ENCODE measurements at regions not wholly inside any gene's neighbourhood (a gene's known extent, or its start where the extent isn't known, plus 50 kb on each side); places are given as distances from the start of the nearest gene placed in this dataset.

DNA sequence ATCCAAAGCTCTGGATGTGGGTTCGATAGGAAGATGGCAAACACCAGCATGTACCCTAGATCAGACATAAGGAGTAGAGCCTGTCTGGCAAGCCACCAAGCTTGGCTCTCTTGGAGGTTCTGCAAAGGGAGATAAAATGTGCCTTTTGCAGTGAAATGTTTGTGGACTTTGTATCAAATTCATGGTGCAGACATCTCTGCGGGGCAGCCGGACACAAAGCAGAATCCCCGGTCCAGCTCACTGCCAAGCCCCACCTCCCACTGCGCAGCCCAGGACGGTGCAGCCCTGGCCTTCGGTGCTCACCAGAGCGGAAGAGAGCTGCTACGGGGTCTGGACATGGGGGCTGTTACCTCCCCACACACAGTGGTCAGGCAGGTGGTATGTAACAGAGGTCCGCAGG is 333.6 kb upstream of the JARID2 start:
- Histone ChIP-seq H3K4me3 (no peak overlapping the region), H3K36me3 (ENCODE audit: insufficient read depth in 1 of 2, low read depth in 1 of 2) (no peaks in the 10 kb centered on the region), H3K27me3 (ENCODE audit: insufficient read depth in 3 of 3, low read length in 2 of 3) (no peaks in the 10 kb centered on the region), H3K27ac (no peak overlapping the region), H3K9me3 (no peaks in the 10 kb centered on the region), H3K4me1 (no peaks in the 10 kb centered on the region)
- 85 to 89% (median 85%) methylated on average over 10 of the region's 10 CpGs for WGBS, 3 donors
- ATAC-seq (no peak), DNase-seq (no peak)
- intact Hi-C loops (cut with DNase I): no loop called here
- TF ChIP-seq, protein P1, sequence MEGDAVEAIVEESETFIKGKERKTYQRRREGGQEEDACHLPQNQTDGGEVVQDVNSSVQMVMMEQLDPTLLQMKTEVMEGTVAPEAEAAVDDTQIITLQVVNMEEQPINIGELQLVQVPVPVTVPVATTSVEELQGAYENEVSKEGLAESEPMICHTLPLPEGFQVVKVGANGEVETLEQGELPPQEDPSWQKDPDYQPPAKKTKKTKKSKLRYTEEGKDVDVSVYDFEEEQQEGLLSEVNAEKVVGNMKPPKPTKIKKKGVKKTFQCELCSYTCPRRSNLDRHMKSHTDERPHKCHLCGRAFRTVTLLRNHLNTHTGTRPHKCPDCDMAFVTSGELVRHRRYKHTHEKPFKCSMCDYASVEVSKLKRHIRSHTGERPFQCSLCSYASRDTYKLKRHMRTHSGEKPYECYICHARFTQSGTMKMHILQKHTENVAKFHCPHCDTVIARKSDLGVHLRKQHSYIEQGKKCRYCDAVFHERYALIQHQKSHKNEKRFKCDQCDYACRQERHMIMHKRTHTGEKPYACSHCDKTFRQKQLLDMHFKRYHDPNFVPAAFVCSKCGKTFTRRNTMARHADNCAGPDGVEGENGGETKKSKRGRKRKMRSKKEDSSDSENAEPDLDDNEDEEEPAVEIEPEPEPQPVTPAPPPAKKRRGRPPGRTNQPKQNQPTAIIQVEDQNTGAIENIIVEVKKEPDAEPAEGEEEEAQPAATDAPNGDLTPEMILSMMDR (IDR thresholded peaks at IDR 0.05): no peak

DNA sequence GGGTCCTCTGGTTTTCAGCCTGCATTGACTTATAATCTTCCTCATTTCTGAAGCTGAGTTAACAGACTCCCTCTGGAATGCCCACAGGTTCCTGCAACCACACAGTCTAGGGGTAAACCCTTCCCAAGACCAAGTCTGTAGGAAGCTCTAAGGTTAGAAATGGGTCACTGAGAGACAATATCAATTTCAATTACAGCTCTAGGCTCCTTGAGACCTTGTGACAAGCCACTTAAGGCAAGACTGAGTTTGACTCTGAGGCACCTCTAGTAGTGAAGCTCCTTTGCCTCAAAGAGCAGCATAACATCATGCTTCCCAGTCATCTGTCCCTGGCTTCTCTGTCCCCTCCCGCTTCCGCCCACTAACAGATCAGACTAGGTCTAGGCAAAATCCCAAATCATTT is 333.2 kb upstream of the JARID2 start:
- TF ChIP-seq, protein P1 (IDR thresholded peaks at IDR 0.05): no peak
- H3K4me3 ChIP-seq: no peak overlapping the region

DNA sequence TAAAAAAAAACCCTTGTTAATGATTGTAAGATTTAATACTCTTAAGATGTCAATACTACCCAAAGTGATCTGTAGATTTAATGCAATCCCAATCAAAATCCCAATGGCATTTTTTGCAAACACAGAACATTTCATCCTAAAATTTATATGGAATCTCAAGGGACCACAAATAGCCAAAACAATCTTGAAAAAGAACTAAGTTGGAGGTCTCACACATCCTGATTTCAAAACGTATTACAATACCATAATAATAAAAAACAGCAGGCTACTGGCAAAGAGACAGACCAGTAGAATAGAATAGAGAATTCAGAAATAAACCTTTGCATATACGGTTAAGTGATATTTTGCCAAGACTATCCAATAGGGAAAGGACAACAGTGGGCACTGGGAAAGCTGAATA is 331.9 kb upstream of the JARID2 start:
- Histone ChIP-seq H3K27me3 (ENCODE audit: insufficient read depth in 3 of 3, low read length in 2 of 3) (no peaks in the 10 kb centered on the region), H3K4me1 (no peaks in the 10 kb centered on the region), H3K9me3 (no peaks in the 10 kb centered on the region), H3K36me3 (ENCODE audit: insufficient read depth in 1 of 2, low read depth in 1 of 2) (no peaks in the 10 kb centered on the region), H3K4me3 (no peak overlapping the region), H3K27ac (no peak overlapping the region)
- DNase-seq: no peak
- TF ChIP-seq, protein P1 (IDR thresholded peaks at IDR 0.05): no peak
- 75 to 83% (median 81%) methylated on average over 2 of the region's 2 CpGs for WGBS, 3 donors
- no peak for ATAC-seq
- intact Hi-C loops (cut with DNase I): no loop called here

More for the DNA sequence above, 333.2 kb upstream of the JARID2 start:
- no peaks in the 10 kb centered on the region for H3K4me1 ChIP-seq
- DNase-seq (no peak), ATAC-seq (no peak)
- intact Hi-C loops (cut with DNase I): no loop called here
- no peaks in the 10 kb centered on the region for H3K9me3 ChIP-seq
- no peaks in the 10 kb centered on the region for H3K27me3 ChIP-seq (ENCODE audit: insufficient read depth in 3 of 3, low read length in 2 of 3)
- no peak overlapping the region for H3K27ac ChIP-seq
- WGBS, 3 donors: 94 to 98% (median 97%) methylated on average over 2 of the region's 2 CpGs
- no peaks in the 10 kb centered on the region for H3K36me3 ChIP-seq (ENCODE audit: insufficient read depth in 1 of 2, low read depth in 1 of 2)

DNA sequence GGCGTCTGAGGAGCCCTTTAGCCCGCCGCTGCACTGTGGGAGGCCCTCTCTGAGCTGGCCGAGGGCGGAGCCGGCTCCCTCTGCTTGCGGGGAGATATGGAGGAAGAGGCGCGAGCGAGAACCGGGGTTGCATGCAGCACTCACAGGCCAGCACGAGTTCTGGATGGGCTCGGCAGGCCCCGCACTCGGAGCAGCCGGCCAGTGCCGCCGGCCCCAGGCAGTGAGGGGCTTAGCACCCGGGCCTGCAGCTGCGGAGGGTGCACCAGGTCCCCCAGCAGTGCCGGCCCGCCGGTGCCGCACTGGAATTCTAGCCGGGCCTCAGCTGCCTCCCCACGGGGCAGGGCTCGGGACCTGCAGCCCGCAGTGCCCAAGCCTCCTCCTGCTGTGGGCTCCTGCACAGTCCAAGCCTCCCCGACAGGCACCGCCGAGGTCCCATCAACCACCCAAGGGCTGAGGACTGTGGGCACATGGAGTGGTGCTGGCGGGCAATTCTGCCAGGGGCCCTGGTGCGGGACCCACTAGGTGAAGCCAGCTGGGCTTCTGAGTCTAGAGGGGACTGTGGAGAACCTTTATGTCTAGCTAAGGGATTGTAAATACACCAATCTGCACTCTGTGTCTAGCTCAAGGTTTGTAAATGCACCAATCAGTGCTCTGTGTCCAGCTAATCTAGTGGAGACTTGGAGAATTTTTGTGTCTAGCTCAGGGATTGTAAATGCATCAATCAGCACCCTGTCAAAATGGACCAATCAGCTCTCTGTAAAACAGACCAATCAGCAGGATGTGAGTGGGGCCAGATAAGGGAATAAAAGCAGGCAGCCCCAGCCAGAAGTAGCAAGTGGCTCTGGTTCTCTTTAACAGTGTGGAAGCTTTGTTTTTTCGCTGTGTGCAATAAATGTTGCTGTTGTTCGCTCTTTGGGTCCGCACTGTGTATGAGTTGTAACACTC is 329.7 kb upstream of the JARID2 start:
- WGBS, 3 donors: 97 to 98% (median 97%) methylated on average over 27 to 36 of the region's 36 CpGs
- DNase-seq (no peak), ATAC-seq (no peak)
- intact Hi-C loops (cut with DNase I): no loop called here
- peaks cover 7% of the 10 kb centered on the region for H3K4me1 ChIP-seq
- H3K4me3 ChIP-seq: no peak overlapping the region
- TF ChIP-seq, protein P1 (IDR thresholded peaks at IDR 0.05): no peak
- H3K27ac ChIP-seq: no peak overlapping the region
- no peaks in the 10 kb centered on the region for H3K36me3 ChIP-seq (ENCODE audit: insufficient read depth in 1 of 2, low read depth in 1 of 2)
- H3K27me3 ChIP-seq (ENCODE audit: insufficient read depth in 3 of 3, low read length in 2 of 3): no peaks in the 10 kb centered on the region
- no peaks in the 10 kb centered on the region for H3K9me3 ChIP-seq
